ENCODE measurements at regions not wholly inside any gene's neighbourhood (a gene's known extent, or its start where the extent isn't known, plus 50 kb on each side); places are given as distances from the start of the nearest gene placed in this dataset.
"Not testable (repeated sequence)": the region's sequence is repeated elsewhere in the genome, so short reads cannot be mapped to it uniquely, and the experiment has no call there.

- Histone ChIP-seq H3K27ac (ENCODE audit: low read depth, low read length) (no peak overlapping the region), H3K4me1 (ENCODE audit: control insufficient read depth, insufficient read depth, low read length) (no peaks in the 10 kb centered on the region), H3K27me3 (ENCODE audit: control insufficient read depth, insufficient read depth, low read length) (no peaks in the 10 kb centered on the region), H3K4me3 (ENCODE audit: low read depth, low read length) (no peak overlapping the region), H3K9me3 (ENCODE audit: control insufficient read depth, insufficient read depth, low read length) (no peaks in the 10 kb centered on the region), H3K36me3 (ENCODE audit: control insufficient read depth, insufficient read depth, low read length) (no peaks in the 10 kb centered on the region)
- no CpG with 5 or more reads among the region's 6 CpGs for WGBS (ENCODE audit: insufficient coverage)
- no peak for DNase-seq (ENCODE audit: low read depth in 4 of 6, low spot score in 6 of 6)
Observed at GRCh38 chr6:6982663-6983062, 125.1 kb upstream of the RREB1 start.

- H3K36me3 ChIP-seq (ENCODE audit: control insufficient read depth, insufficient read depth, low read length) = no peaks in the 10 kb centered on the region
- WGBS (ENCODE audit: insufficient coverage) = 60% methylated on average over 12 of the region's 13 CpGs
- no peaks in the 10 kb centered on the region for H3K9me3 ChIP-seq (ENCODE audit: control insufficient read depth, insufficient read depth, low read length)
- H3K4me1 ChIP-seq (ENCODE audit: control insufficient read depth, insufficient read depth, low read length) = no peaks in the 10 kb centered on the region
- DNase-seq (ENCODE audit: low read depth in 4 of 6, low spot score in 6 of 6) = no peak
- no peak overlapping the region for H3K27ac ChIP-seq (ENCODE audit: low read depth, low read length)
- no peak overlapping the region for H3K4me3 ChIP-seq (ENCODE audit: low read depth, low read length)
- no peaks in the 10 kb centered on the region for H3K27me3 ChIP-seq (ENCODE audit: control insufficient read depth, insufficient read depth, low read length)
Observed at GRCh38 chr6:6984585-6985366, 123.0 kb upstream of the RREB1 start.

DNA sequence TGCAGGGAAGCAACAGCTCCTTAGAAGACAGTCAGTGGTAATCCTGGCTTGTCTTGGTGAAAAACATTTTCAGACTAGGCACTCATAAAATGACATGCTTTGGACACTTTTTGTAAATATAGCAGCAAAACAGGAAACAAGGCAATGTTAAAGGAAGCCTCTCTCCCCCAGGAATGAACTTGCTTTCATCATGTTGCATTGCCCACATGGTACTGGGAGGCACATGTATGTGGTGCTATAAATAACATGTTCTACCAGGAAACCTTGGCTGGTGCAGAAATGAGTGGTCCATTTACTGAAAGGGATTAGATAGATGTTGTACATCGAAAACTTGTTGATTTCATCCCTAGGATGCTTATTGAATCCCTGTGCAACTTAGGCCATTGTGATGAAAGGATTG lies 121.4 kb upstream of the RREB1 start:
- Histone ChIP-seq H3K36me3 (ENCODE audit: control insufficient read depth, insufficient read depth, low read length) (no peaks in the 10 kb centered on the region), H3K9me3 (ENCODE audit: control insufficient read depth, insufficient read depth, low read length) (no peaks in the 10 kb centered on the region), H3K27me3 (ENCODE audit: control insufficient read depth, insufficient read depth, low read length) (no peaks in the 10 kb centered on the region), H3K27ac (ENCODE audit: low read depth, low read length) (no peak overlapping the region), H3K4me3 (ENCODE audit: low read depth, low read length) (no peak overlapping the region), H3K4me1 (ENCODE audit: control insufficient read depth, insufficient read depth, low read length) (no peaks in the 10 kb centered on the region)
- no peak for DNase-seq (ENCODE audit: low read depth in 4 of 6, low spot score in 6 of 6)
- 80% methylated on average over 1 of the region's 1 CpG for WGBS (ENCODE audit: insufficient coverage)

DNA sequence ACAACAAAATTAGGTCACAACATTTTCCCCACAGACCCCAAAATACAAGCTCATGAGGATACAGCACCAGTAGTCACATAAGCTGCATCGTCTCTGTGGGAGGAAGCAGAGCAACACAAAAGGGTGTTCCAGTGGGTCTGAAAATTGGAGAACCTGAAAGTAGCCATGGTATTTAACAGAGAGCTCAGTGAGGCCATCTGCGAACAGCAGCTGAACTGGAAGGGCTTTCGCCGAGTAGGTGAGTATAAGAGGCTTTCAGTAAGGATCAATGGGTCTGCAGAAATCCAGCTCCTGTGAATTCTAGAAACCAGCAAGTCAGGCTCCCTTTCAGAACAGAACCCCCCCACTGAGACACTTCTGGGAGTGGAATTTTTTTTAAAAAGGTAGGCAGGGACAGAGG lies 120.0 kb upstream of the RREB1 start:
- Histone ChIP-seq H3K27ac (ENCODE audit: low read depth, low read length) (no peak overlapping the region), H3K27me3 (ENCODE audit: control insufficient read depth, insufficient read depth, low read length) (no peaks in the 10 kb centered on the region), H3K9me3 (ENCODE audit: control insufficient read depth, insufficient read depth, low read length) (no peaks in the 10 kb centered on the region), H3K36me3 (ENCODE audit: control insufficient read depth, insufficient read depth, low read length) (no peaks in the 10 kb centered on the region), H3K4me1 (ENCODE audit: control insufficient read depth, insufficient read depth, low read length) (no peaks in the 10 kb centered on the region), H3K4me3 (ENCODE audit: low read depth, low read length) (no peak overlapping the region)
- no peak for DNase-seq (ENCODE audit: low read depth in 4 of 6, low spot score in 6 of 6)
- 78% methylated on average over 2 of the region's 4 CpGs for whole genome bisulfite sequencing (ENCODE audit: insufficient coverage)

GRCh38 chr6:6990059-6990458 lies 117.7 kb upstream of the RREB1 start:
- H3K27me3 ChIP-seq (ENCODE audit: control insufficient read depth, insufficient read depth, low read length); H3K27ac ChIP-seq (ENCODE audit: low read depth, low read length); H3K36me3 ChIP-seq (ENCODE audit: control insufficient read depth, insufficient read depth, low read length); H3K4me1 ChIP-seq (ENCODE audit: control insufficient read depth, insufficient read depth, low read length); H3K9me3 ChIP-seq (ENCODE audit: control insufficient read depth, insufficient read depth, low read length); H3K4me3 ChIP-seq (ENCODE audit: low read depth, low read length); DNase-seq (ENCODE audit: low read depth in 4 of 6, low spot score in 6 of 6): not testable (repeated sequence)
- WGBS (ENCODE audit: insufficient coverage) = 80% methylated on average over 1 of the region's 4 CpGs

- no CpG with 5 or more reads among the region's 4 CpGs for WGBS (ENCODE audit: insufficient coverage)
- Histone ChIP-seq H3K9me3 (ENCODE audit: control insufficient read depth, insufficient read depth, low read length) (no peaks in the 10 kb centered on the region), H3K27ac (ENCODE audit: low read depth, low read length) (no peak overlapping the region)
Observed at GRCh38 chr6:6993503-6994237, 114.1 kb upstream of the RREB1 start.

DNA sequence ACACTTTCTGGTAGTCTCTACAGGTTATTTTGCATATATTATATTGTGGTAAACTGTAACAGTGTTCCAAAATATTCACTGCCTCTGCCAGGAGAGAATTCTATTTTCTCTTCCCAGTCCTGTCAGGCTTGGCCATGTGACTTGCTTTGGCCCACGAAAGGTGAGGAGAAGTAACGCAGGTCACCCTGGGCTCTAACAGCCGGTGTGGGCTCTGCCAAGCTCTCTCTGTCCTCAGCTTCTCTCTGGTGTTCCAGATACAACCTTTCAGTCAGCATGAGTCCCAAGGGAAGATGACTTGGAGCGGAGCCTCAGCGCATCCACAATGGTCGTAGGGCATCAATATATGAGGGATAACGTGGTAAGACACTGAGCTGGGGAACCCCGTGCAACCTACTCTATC lies 113.0 kb upstream of the RREB1 start:
- no peak overlapping the region for H3K27ac ChIP-seq (ENCODE audit: low read depth, low read length)
- DNase-seq (ENCODE audit: low read depth in 4 of 6, low spot score in 6 of 6) = no peak
- no peaks in the 10 kb centered on the region for H3K9me3 ChIP-seq (ENCODE audit: control insufficient read depth, insufficient read depth, low read length)
- no peaks in the 10 kb centered on the region for H3K27me3 ChIP-seq (ENCODE audit: control insufficient read depth, insufficient read depth, low read length)
- H3K4me1 ChIP-seq (ENCODE audit: control insufficient read depth, insufficient read depth, low read length) = no peaks in the 10 kb centered on the region
- H3K36me3 ChIP-seq (ENCODE audit: control insufficient read depth, insufficient read depth, low read length) = no peaks in the 10 kb centered on the region
- no peak overlapping the region for H3K4me3 ChIP-seq (ENCODE audit: low read depth, low read length)
- 100% methylated on average over 3 of the region's 8 CpGs for WGBS (ENCODE audit: insufficient coverage)

More at GRCh38 chr6:6993503-6994237, 114.1 kb upstream of the RREB1 start:
- no peaks in the 10 kb centered on the region for H3K27me3 ChIP-seq (ENCODE audit: control insufficient read depth, insufficient read depth, low read length)
- H3K4me1 ChIP-seq (ENCODE audit: control insufficient read depth, insufficient read depth, low read length) = no peaks in the 10 kb centered on the region
- no peak for DNase-seq (ENCODE audit: low read depth in 4 of 6, low spot score in 6 of 6)
- no peak overlapping the region for H3K4me3 ChIP-seq (ENCODE audit: low read depth, low read length)
- no peaks in the 10 kb centered on the region for H3K36me3 ChIP-seq (ENCODE audit: control insufficient read depth, insufficient read depth, low read length)

- WGBS (ENCODE audit: insufficient coverage) = no CpG with 5 or more reads among the region's 1 CpG
- DNase-seq (ENCODE audit: low read depth in 4 of 6, low spot score in 6 of 6) = no peak
- no peaks in the 10 kb centered on the region for H3K27me3 ChIP-seq (ENCODE audit: control insufficient read depth, insufficient read depth, low read length)
- no peak overlapping the region for H3K27ac ChIP-seq (ENCODE audit: low read depth, low read length)
- H3K4me1 ChIP-seq (ENCODE audit: control insufficient read depth, insufficient read depth, low read length) = no peaks in the 10 kb centered on the region
- no peak overlapping the region for H3K4me3 ChIP-seq (ENCODE audit: low read depth, low read length)
- H3K36me3 ChIP-seq (ENCODE audit: control insufficient read depth, insufficient read depth, low read length) = no peaks in the 10 kb centered on the region
- H3K9me3 ChIP-seq (ENCODE audit: control insufficient read depth, insufficient read depth, low read length) = no peaks in the 10 kb centered on the region
Observed at GRCh38 chr6:6995328-6995727, 112.4 kb upstream of the RREB1 start.

GRCh38 chr6:6996124-6996523 lies 111.6 kb upstream of the RREB1 start:
- WGBS (ENCODE audit: insufficient coverage) = no CpG with 5 or more reads among the region's 2 CpGs
- Histone ChIP-seq H3K9me3 (ENCODE audit: control insufficient read depth, insufficient read depth, low read length) (no peaks in the 10 kb centered on the region), H3K4me3 (ENCODE audit: low read depth, low read length) (no peak overlapping the region), H3K4me1 (ENCODE audit: control insufficient read depth, insufficient read depth, low read length) (no peaks in the 10 kb centered on the region), H3K27me3 (ENCODE audit: control insufficient read depth, insufficient read depth, low read length) (no peaks in the 10 kb centered on the region), H3K36me3 (ENCODE audit: control insufficient read depth, insufficient read depth, low read length) (no peaks in the 10 kb centered on the region), H3K27ac (ENCODE audit: low read depth, low read length) (no peak overlapping the region)
- DNase-seq (ENCODE audit: low read depth in 4 of 6, low spot score in 6 of 6) = no peak

Data from spinal cord (tissue), 9 donors.